HG02623 (cell line): ENCODE measurements at regions not wholly inside any gene's neighbourhood (a gene's known extent, or its start where the extent isn't known, plus 50 kb on each side); places are given as distances from the start of the nearest gene placed in this dataset.

ENCODE experiments used
- ATAC-seq: cut with Tn5 transposase; IDR thresholded peaks from one replicate; pipeline ENCODE4 v1.9.1; 2021; ENCODE audit warnings: moderate library complexity; ENCODE audit not compliant: unreplicated experiment

DNA sequence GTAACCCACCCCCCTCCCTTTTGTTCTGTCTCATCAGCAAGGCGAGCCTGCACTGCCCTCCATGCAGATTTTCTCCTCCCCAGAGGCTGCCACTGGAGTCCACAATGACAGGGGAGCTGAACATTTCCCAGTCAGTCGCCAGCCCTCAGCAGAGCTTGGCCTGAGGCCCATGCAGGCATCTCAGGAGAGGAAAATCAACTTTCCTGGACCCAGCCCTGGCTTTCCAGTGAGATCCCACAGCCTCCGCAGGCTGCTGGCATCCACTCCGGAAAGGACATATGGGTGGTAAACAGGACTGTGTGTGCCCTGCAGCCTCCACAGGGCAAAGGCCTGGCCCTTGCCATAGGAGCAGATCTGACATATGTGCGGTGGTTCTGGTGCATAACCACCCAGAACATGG lies 253.8 kb downstream of the TNS1 start:
- ATAC-seq = no peak

DNA sequence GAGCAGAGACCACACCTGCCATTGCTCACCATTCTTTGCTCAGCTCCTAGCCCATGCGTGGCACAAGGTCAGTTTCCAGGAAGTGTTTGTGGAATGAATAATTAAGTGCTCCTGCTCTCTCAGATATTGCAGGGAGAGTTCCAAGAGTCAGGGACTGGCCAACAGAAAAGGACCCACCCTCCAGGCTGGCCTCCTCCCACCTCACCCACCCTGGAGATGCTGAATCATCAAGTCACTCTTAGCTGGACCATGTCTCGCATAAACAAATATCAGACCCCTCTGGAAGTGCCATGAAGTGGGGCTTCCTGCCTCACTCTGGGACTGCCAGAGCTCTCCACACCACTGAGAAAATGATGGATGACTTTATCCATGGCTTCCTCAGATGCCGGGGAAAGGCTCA lies 256.0 kb downstream of the TNS1 start:
- ATAC-seq = no peak

DNA sequence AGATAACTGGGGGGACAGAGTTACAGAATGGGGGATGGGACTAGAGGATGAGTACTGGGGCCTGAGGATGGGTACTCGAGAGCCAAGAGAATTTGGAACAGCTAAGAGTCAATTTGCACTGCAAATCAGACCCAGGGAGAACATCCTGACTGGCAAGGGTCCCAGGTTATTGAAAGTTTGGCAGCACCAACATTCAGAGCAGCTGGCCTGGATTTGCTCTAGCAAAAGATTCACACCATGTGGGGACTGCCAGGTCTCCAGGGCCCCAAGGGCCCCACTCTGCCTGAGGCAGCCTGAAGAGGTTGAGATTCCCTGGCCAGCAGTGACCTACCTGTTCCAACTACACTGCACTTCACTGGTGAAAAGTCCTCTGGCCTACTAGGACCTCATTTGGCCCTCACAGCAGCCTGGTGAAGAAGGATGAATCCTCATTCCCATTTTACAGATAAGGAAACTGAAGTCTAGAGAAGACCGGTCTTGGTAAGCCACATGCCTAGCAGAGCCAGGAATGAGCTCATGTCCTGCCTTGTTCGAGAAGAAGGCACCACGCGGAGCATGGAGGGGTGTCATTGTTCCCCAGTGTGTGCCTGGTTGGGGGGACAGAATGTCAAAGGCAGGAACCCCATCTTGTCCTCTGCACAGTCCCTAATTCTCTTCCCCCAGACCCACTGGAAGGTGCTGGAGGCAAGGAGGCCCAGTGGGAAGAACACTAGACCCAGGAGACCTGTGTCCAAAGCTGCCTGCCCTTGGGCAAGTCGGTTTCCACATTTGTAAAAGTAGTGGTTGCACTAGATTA lies 258.6 kb downstream of the TNS1 start:
- ATAC-seq = no peak

DNA sequence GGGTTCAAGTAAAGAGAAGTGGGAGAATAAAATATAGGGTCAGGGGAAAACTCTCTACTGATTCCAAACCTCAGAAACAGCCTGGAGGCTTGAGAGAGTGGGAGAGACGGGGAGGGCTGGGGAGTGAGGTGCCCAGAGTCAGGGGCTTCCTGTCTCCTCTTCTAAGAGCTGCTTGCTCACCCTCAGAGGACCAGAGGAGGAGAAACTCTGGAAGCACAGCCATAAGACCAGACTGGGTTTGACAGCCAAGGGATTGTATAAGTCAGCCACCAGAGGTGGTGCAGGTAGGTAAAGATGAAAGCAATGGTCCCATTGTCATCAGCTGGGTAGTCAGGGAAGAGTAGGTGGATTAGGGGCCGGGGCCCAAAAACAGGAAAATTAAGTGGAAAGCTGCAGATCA lies 259.4 kb downstream of the TNS1 start:
- ATAC-seq = no peak

DNA sequence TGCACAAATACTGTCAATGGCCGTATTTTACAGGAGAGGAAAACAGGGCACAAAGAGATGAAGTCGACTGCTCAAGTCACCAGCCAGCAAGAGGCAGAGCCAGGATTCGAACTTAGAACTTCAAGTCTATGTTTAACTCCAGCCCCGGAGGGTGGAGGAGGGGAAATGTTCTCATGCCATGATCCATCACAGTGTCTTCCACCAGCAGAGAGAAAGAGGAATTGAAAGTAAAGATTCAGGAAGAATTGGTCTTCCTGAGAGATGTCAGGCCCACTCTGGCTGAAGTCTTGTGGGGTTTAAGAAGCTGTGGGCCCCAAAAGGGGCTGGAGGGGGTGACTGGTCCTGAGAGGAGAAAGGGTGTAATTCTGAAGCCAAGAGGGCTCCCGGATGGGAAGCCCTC lies 260.0 kb downstream of the TNS1 start:
- ATAC-seq = no peak

DNA sequence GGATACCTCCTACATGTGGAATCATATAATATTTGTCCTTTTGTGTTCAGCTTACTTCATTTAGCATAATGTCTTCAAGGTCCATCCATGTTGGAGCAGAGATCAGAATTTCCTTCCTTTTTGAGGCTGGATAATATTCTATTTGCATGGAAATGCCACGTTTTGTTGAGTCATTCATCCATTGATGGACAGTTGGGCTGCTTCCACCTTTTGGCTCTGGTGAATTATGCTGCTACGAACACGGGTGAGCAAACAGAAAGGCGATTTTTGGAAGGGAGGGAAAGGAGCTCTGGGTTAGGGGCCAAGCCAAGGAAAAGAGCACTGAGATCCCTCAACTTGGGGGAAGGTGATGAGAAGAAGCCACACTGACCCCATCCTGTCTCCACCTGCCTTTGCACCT lies 260.5 kb downstream of the TNS1 start:
- no peak for ATAC-seq

DNA sequence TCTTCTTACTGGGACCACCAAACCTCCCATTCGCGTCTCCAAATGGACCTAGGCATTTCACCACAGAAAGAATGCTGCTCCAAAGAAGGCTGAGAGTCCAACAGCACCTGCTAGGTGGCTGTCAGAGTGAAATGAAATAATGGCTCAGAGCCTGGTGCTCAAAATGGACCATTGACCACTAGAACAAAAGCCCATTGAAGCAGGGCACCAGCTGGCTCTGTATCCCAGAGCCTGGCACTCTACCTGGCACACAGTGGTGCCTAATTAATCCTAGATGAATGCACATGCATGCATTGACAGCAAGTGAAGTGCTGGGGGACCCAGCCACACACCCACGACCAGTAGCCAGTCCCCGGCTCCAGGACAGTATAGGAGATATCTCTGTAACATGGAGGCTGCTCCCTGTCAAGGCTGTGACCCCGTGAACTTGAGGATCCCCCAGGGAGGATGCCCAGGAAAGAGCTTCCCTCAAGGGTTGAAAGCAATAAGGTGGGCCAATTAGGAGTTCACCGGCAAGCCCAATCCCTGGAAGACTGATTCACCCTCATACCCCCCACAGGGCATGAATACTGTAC lies 261.3 kb downstream of the TNS1 start:
- no peak for ATAC-seq

DNA sequence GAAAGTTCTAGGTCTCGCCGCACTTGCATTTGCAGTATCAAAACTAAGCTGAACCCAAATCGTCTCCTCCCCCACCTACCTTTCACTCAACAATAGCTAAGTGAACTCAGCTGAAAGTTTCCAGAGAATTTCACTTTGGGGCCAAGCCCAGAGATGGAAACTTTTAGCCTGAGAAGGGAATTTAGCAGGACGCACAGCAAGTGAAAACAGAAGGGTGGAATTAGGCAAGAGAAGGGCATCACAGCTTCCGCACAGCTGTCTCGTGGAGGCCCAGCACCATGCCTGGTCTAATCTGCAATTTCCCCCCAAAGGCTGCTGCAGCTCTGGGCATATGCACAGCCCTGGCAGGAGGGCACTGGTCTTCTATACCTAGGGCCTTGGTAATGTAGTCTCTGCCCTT lies 262.0 kb downstream of the TNS1 start:
- no peak for ATAC-seq

DNA sequence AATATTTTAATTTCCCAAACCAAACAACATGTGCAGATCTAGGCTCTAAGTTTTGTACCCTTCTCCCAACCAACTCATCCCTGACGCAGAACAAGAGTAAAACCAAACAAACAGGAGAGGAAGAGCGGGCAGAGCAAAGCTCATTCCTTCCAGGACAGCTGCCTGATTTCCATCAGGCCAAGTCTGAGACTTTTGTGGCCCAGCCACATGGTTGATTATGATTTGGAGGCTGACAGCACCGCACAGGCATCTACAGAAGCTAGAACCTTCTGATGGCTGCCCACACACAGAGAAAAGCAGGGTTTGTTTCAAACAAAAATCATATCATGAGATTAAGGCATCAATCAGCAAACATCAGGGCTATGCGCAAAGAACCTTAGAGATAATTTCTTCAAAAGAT lies 262.6 kb downstream of the TNS1 start:
- no peak for ATAC-seq

DNA sequence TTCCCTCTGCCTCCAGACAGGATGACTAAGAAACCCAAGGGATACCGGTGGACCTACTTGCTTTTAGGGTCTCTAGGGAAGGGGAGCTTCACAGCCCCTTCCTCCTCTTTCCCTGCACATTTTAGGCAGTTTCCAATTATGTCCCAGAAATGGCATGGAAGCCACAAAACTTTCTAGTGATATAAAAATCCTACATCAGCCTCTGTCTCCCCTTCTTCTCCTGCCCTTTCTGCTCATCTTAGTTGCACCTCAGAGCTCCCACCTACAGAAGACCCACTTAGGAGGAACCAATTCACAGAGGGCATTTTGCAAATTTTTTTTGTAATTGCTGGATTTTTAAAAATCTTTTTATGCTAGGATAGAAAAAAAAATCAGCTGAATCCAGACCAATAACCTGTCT lies 263.1 kb downstream of the TNS1 start:
- ATAC-seq = no peak

DNA sequence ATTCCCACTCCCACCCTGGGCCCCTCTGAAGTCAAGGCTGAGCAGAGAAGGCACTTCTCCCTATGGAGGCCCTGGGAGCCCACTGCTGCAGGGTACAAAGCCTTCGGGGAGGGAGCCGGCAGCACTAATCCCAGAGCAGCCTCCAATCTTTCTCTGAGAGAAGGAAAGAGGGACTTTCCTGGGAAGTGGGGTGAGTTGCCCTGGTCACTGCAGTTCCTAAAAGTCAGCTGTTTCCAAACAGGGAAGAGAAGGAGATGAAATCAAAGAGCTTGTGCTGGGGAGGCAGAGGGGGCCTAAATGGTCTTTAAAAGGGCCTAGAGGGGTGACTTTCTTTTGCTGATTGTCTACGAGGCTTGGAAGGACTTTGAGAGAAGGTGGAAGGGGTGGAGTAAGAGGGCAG lies 264.7 kb downstream of the TNS1 start:
- ATAC-seq = no peak

DNA sequence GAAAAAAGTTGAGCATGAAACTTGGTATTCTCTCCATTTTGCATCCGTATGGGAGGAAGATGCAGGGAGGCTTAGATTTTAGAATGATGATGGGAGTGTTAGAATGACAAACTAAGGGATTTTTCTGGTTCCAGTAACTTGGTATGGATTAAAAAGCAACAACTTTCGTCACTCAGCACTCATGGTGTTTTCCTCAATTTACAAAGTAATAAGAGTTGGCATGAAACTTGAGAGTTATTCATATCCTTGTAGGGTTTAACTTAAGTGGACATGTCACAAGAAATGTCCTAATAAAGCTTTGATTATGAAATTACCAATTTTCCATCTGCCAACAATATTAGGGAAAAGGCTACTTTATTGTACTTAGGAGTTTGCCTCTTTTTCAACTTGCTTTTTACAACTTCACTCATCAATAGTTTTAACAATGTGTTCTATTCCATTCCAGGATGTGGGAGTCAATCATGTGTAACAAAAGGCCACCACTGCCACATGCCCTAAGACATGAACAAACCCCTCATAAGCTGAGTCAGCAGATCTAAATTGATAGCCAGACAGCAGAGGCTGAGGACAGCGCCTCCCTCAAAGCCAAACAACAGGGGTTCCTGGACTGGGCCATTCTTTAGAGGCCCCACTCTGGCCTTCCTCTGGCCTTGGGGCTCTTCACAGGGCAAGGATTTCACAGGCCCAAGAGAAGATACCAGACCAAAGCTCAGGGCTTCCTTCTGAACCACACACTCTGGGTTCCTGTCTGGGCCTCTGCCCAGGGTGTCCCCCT lies 265.8 kb downstream of the TNS1 start:
- no peak for ATAC-seq

DNA sequence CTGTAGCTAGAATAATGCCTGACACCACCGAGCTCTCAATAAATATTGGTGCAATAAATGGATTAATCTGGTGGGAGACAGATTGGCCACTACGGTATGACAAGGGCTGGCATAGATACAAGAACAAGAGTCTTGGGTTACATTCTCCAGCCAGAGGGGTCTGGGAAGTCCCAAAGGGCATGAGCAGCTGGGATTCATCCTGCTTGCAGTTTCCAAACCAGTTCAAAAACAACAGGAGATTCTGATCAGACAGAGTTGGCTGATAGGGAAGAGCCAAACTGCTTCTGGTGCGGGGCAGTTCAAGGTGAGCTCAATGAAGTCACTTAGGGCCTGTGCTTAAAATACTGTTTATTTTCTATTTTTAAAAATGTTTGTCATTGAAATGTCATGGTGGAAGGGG lies 266.9 kb downstream of the TNS1 start:
- no peak for ATAC-seq

DNA sequence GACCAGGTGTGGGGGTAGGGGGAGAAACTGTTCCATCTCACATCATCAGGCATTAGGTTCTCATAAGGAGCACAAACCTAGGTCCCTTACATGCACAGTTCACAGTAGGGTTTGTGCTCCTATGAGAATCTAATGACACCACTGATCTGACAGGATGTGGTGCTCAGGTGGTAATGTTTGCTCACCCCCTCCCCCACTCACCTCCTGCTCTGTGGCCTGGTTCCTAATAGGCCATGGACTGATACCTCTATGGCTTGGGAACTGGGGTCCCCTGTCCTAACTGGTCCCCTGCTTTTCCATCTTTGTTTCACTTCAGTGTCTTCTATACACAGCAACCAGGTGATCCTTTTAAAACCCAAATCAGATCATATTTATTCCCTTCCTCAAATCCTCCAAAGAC lies 267.8 kb downstream of the TNS1 start:
- no peak for ATAC-seq

DNA sequence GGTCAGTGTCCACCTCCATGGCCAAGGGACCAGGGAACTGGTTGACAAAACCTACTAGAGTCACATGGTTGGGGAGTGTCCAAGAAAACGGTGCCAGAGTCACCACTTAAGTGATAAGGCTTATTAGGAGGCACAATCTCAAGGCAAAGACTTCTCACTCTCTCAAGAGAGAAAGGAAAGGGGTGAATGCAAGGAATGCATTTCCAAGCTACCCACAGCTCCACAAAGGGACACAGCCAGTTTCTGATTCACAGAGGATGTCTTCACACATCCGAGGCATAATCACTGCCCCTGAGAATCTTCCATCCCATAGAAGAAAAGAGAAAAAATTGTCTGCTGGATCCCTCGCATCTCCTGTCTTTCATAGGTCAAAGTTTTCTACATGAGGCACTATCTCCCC lies 269.3 kb downstream of the TNS1 start:
- no peak for ATAC-seq

DNA sequence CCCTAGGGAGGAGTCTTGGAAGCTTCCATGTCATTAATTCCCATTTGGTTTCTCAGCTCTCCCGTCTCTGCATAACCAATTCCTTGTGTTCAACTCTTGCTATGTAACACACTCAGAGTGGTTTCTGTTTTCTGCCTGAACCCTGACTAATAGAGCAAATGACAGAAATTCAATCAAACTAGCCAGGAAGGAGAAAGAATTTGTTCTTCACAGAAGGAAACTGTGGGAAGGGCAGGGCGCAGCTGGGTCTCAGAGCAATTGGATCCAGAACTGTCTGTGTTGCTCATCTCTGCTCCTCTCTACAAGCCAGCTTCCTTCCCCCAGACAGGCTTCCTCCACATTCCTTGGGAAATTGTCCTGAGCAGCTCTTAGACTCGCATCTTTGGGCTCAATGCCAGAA lies 269.8 kb downstream of the TNS1 start:
- no peak for ATAC-seq

DNA sequence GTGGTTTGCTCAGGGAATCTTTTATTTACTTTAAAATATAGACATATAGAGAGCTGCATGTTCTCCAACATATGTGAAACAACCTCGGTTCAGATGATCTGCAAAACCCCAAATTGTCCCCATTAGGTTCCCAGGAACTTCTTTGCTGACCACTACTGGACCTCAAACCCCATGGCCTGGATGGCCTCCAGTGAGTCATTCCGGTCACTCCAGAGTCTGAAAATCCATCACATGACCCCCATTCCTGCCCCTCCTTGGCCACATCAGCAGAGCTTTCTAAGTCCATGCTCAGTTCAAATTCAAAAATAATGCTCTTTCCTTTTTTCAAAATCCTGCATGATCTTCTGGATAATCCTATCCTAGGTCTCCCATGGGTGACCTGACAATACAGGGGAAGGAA lies 271.0 kb downstream of the TNS1 start:
- ATAC-seq = no peak

DNA sequence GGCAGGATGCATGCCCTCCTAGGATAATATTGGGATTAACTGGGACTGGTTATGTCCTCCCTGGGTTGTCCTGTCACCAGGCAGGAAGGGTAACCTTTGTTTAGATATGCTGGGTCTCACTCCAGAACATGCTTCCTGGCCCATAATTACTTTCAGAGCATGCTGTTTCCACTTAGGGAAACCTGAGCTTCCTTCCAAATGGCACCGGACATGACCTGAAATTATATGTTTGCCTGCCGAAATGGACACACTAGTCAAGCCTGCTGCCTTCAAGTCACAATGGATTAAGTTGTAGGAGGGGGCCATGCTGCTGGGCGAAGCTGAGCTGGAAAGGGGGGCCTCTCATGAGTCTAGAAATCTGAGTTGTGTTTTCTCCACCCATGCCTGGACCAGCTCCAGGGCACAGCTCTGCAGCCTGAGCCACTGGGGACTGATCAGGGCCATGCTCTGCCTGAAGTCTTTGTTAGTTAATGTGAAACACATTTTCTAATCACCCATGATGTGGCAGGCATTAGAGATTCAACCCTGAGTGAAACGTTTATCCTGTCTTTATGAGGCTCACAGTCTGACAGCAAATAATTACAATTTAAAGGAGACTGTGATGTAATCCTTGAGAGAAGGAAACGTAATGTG lies 273.3 kb downstream of the TNS1 start:
- no peak for ATAC-seq

DNA sequence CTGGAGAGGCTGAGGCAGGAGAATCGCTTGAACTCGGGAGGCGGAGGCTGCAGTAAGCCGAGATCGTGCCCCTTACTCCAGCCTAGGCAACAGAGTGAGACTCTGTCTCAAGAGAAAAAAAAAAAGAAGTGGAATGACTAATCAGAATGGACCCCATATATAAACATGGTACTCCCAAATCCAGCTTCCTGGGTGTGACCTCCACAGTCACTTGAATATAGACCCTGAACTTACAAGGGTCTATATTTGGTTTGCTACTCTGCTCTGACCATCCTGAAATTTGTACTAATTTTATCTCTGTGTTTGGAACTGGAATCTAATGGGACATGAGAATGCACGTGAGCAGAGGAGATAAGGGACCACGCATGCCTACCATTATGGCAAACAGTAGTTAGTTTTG lies 275.0 kb downstream of the TNS1 start:
- ATAC-seq = no peak

DNA sequence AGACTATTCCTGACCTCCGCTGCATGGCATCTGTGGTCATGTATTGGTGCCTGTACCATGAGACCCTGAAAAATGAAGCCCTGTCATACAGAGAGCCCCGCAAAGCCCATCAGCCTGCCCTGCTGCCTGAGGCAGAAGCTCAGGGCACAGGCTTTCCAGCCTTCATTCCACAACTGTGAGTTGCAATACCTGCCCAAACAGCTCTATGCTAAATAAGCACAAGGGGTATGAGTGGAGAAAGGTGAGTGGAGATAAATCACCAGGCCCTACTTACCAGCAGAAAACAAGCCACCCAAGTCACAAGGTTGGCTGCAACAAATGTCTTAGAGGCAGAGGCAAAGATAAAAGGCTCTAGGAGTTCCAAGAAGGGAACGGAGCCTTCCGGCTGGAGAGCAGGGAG lies 277.4 kb downstream of the TNS1 start:
- ATAC-seq = no peak

DNA sequence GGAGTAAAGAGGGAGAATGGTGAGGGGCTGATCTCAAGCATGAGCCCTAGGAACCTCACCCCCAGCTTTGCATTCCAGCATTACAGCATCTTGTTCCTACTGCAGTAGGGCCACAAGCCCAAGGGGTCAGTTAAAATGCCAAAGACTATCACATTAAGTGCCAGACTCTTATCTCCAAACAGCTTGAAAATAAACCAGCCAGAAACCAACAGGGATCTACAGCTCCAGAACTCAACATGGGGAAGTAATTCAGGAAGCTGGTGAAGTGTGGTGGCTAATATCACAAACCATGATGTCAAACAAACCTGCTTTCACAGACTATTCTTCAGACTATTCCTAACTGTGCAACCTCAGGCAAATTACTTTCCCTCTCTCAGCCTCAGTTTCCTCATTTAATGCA lies 278.3 kb downstream of the TNS1 start:
- ATAC-seq = no peak

DNA sequence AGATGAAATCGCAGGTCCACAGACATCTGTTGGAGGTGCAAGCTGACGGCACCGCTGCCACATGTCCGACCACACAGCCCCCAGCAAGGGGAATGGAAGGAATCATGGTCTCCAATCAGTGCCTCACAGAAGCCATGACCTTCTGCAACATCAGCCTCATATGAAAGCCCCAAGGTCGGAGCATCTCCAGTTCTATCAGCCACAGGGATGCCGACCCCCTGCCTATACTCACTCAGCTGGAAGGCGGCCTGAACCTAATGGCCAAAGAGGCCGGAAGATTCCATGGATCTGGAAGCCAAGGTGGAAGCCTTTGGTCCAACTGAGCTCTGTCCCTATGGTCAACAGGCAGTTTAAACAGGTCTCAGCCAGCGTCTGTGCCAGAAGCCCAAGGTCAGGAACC lies 278.8 kb downstream of the TNS1 start:
- no peak for ATAC-seq
